Activated CD4-positive, alpha-beta T cell treated with anti-CD3 and anti-CD28 coated beads for 36 hours (primary cell): ENCODE measurements at regions not wholly inside any gene's neighbourhood (a gene's known extent, or its start where the extent isn't known, plus 50 kb on each side); places are given as distances from the start of the nearest gene placed in this dataset.

Experiments used
- ATAC-seq: fragments of 200-7000 bp; cut with Tn5 transposase; one replicate; pipeline ENCODE4 v1.10.0; 2021; ENCODE audit warnings: mild to moderate bottlenecking, moderate library complexity
- CTCF ChIA-PET: fragments of 350-600 bp; sonication (Branson Sonifier 250); formaldehyde crosslinking; loops from one replicate; lab custom pipeline; 2021; ENCODE audit warnings: antibody characterized with exemption; lab: Charles Lee
- POLR2A ChIA-PET: fragments of 350-600 bp; sonication (Branson Sonifier 250); formaldehyde crosslinking; loops from one replicate; lab custom pipeline; 2021; ENCODE audit warnings: antibody characterized with exemption, inconsistent platforms; lab: Charles Lee
- DNase-seq: peaks from one replicate; pipeline ENCODE4 v3.0.0-alpha.2; 2020
- H3K27ac Mint-ChIP-seq: one replicate; pipeline ENCODE4 v1.8.0; 2021; ENCODE audit warnings: mixed read lengths
- H3K27me3 Mint-ChIP-seq: one replicate; pipeline ENCODE4 v1.8.0; 2021; ENCODE audit warnings: mixed read lengths
- H3K36me3 Mint-ChIP-seq: one replicate; pipeline ENCODE4 v1.8.0; 2021; ENCODE audit warnings: low read depth, mixed read lengths
- H3K4me1 Mint-ChIP-seq: one replicate; pipeline ENCODE4 v1.8.0; 2021; ENCODE audit warnings: mixed read lengths
- H3K4me3 Mint-ChIP-seq: one replicate; pipeline ENCODE4 v1.8.0; 2021; ENCODE audit warnings: mild to moderate bottlenecking, moderate library complexity, mixed read lengths
- H3K9me3 Mint-ChIP-seq: one replicate; pipeline ENCODE4 v1.8.0; 2021; ENCODE audit warnings: low read depth, mixed read lengths
- intact Hi-C, 2 experiments: fragments of 100-400 bp; cut with DNase I in 1 of 2; cut with micrococcal nuclease in 1 of 2; formaldehyde crosslinking; loops; one replicate each; pipeline versions ENCODE4 v1.14.2 to v1.15.1; 2022 to 2024; cut with DNase I, micrococcal nuclease

DNA sequence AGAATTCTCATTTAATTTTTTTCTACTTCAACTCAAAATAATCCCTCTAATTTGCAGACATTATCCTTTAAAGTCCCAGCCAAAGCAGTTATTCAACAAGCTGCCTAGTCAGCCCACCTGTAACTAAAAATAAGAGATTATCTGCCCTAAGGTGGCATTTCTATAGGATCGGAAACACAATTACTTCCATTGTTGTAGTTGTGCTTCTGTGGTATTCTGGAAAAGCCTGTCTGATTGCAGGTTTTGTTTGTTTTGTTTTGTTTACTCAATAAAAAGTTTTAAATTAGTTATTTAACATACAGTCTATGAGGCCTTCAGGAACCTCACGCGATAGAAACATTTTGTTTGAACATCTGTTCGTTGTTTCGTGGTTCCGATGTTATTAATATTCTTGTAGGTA lies 101.0 kb downstream of the ZIC5 start:
- no peaks in the 10 kb centered on the region for H3K9me3 Mint-ChIP-seq
- H3K27ac Mint-ChIP-seq, result no peak overlapping the region
- no peak overlapping the region for H3K4me3 Mint-ChIP-seq
- ATAC-seq (no peak), DNase-seq (no peak)
- no peaks in the 10 kb centered on the region for H3K36me3 Mint-ChIP-seq
- intact Hi-C loops, result no loop called here
- ChIA-PET POLR2A (no interaction called here), CTCF (no interaction called here)
- no peaks in the 10 kb centered on the region for H3K4me1 Mint-ChIP-seq
- no peaks in the 10 kb centered on the region for H3K27me3 Mint-ChIP-seq

DNA sequence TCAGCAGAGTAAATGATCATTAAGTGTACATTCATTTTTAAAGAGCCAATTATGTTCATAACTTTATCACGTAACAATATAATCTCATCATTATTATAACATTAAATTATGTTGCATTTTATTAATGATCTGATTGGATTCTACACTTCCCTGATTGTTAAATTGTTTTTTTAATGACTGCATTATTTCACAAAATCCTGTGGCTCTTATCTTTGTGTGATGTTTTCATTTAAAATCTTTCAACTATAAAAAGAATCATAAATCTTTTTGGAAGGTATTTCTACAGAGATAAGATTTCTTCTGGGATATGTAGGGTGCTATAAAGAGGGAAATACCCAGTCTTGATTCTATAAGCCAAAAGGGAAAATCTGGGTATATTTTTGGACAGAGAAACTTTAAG lies 101.7 kb downstream of the ZIC5 start:
- no peak for ATAC-seq
- no peaks in the 10 kb centered on the region for H3K27me3 Mint-ChIP-seq
- ChIA-PET CTCF (no interaction called here), POLR2A (no interaction called here)
- no peak for DNase-seq
- H3K36me3 Mint-ChIP-seq, result peaks cover 1% of the 10 kb centered on the region
- H3K9me3 Mint-ChIP-seq, result no peaks in the 10 kb centered on the region
- H3K4me1 Mint-ChIP-seq, result no peaks in the 10 kb centered on the region
- H3K4me3 Mint-ChIP-seq, result no peak overlapping the region
- H3K27ac Mint-ChIP-seq, result no peak overlapping the region
- intact Hi-C loops, result no loop called here

DNA sequence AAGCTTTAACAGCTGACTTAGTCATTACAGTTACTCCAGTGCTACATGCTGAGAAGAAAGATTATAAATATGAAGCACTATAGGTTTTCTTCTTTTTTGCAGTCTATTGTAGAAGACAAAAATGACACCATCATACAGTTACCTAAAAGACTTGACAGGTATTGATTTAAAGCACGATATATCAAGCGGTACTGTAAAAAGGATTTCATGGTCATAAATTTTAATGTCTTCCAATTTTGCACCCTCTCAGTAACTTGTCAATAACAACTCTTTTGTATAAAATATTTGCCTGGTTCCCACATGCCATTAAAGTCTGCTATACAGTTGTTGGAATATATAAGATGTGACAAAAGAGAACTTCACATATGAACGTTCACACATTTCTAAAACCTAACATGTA lies 102.8 kb downstream of the ZIC5 start:
- no peak for DNase-seq
- CTCF ChIA-PET, result interaction anchor here (0.7 to 1.1 kb wide), 3 partner anchors 177 to 314 kb away, joined by 3 to 5 read pairs (median 3); no protein-coding TSS in a partner anchor

DNA sequence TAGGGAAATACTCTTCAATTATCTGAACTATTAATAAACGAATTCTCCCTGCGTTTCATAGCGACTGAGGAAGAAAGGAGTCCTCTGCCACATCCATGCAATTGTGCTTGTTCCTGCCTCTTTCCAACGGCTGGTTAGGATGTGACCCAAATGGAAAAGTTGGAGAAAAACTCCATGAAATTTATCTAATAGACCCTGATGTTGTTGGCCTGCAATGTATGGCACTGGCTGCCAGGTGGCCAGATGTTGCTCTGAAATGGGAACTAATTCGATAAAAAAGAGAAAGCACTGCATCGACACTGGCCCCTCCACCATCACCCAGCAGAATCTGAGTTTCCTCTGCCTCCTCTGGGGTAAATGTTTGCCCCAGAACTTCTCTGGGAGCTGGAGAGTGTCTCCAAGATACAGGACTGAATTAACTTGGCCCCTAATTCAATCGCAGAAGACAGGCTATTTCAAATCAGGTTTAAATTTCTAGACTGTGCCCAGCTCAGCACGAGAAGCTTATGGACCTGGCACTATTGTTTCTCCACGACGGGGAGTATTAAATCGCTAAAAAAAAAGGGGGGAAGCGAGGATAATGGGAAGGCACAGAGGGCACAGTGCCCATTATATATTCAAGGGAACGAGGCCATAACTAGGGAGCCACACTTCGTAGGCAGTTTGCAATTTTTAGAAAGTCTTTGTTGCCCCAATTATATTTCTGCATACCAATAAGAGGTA lies 103.9 kb downstream of the ZIC5 start:
- intact Hi-C loops, result no loop called here
- Mint-ChIP-seq H3K9me3 (no peaks in the 10 kb centered on the region), H3K4me3 (no peak overlapping the region), H3K36me3 (peaks cover 4% of the 10 kb centered on the region), H3K27me3 (no peaks in the 10 kb centered on the region), H3K4me1 (no peaks in the 10 kb centered on the region), H3K27ac (no peak overlapping the region)
- ATAC-seq (no peak), DNase-seq (no peak)
- ChIA-PET POLR2A (no interaction called here), CTCF (interaction anchor here (0.5 to 0.7 kb wide), 2 partner anchors 295 to 313 kb away, joined by 3 to 5 read pairs; no protein-coding TSS in a partner anchor)

More for the DNA sequence above, 102.8 kb downstream of the ZIC5 start:
- no peaks in the 10 kb centered on the region for H3K27me3 Mint-ChIP-seq
- no peak overlapping the region for H3K27ac Mint-ChIP-seq
- H3K36me3 Mint-ChIP-seq, result peaks cover 4% of the 10 kb centered on the region
- no peaks in the 10 kb centered on the region for H3K9me3 Mint-ChIP-seq
- POLR2A ChIA-PET, result no interaction called here
- no peaks in the 10 kb centered on the region for H3K4me1 Mint-ChIP-seq
- no peak for ATAC-seq
- intact Hi-C loops, result no loop called here
- H3K4me3 Mint-ChIP-seq, result no peak overlapping the region

DNA sequence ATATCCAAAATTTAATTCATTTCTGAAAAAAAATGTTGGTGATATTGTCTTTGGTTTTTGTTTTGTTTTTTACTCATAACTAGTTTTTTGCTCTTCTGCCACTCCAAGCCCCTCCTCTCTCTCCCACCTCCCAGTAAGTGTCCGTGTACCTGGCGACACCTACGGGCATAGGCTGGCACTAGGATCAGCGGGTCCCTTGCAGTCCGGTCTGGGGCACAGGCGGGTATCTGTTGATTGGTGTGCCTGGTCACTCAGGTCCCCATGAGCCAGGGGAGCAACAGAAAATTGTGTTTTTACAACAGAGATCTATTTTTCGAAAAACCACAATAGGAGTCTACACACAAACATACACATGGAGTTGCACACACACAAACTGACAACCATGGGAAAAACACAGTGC lies 104.8 kb downstream of the ZIC5 start:
- Mint-ChIP-seq H3K9me3 (no peaks in the 10 kb centered on the region), H3K36me3 (peaks cover 6% of the 10 kb centered on the region), H3K27me3 (peaks cover 4% of the 10 kb centered on the region), H3K4me3 (no peak overlapping the region), H3K4me1 (no peaks in the 10 kb centered on the region), H3K27ac (no peak overlapping the region)
- DNase-seq (no peak), ATAC-seq (no peak)
- intact Hi-C loops, result no loop called here
- POLR2A ChIA-PET, result no interaction called here
- CTCF ChIA-PET, result no interaction called here

DNA sequence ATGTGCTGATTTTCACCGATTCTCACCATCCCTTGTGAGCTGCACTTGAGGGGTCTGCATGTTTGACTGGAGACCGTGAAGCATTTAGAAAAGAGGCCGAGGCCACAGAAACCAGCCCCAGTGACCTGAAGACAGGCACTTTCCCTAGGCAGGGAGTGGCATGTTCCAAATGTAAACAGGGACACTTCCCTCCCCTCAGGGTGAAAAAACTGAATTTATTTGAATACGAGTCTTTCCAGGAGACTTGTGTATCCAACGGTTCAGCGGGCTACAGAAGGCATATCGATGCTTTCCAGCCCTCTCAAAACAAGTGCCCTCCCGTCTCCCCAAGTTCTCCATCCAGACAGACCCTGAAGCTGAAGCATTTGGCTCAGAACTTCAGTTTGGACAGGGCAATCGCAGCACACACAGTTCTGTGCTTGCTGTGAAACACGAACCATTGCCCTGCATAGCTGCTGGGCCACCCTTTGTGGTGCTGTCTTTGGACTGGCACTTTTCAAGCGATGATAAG lies 106.1 kb downstream of the ZIC5 start:
- H3K9me3 Mint-ChIP-seq, result no peaks in the 10 kb centered on the region
- intact Hi-C loops, result no loop called here
- peaks cover 6% of the 10 kb centered on the region for H3K36me3 Mint-ChIP-seq
- no peak overlapping the region for H3K4me3 Mint-ChIP-seq
- no peaks in the 10 kb centered on the region for H3K4me1 Mint-ChIP-seq
- H3K27ac Mint-ChIP-seq, result no peak overlapping the region
- ChIA-PET POLR2A (no interaction called here), CTCF (no interaction called here)
- ATAC-seq, result no peak
- no peak for DNase-seq
- peaks cover 4% of the 10 kb centered on the region for H3K27me3 Mint-ChIP-seq

DNA sequence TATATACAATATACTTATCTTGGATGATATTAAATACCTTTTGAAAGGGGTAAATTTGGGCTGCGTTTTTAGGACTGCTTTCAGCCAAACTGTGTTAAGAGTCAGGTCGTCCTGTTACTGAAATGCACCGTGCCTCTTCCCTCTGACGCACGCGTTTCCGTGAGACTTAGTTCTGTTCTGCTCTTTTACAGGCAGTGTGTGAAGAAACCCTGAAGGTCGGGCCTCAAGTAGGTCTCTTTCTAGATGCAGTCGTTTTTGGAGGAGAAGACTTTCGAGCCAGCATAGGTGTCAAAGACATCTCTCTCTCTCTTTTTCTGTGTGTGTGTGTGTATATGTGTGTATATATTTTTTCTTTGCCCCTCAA lies 107.0 kb downstream of the ZIC5 start:
- ChIA-PET POLR2A (no interaction called here), CTCF (no interaction called here)
- Mint-ChIP-seq H3K9me3 (no peaks in the 10 kb centered on the region), H3K27ac (no peak overlapping the region), H3K27me3 (peaks cover 4% of the 10 kb centered on the region), H3K4me3 (no peak overlapping the region), H3K36me3 (peaks cover 7% of the 10 kb centered on the region), H3K4me1 (peaks cover 4% of the 10 kb centered on the region)
- ATAC-seq (no peak), DNase-seq (no peak)
- intact Hi-C loops, result loop anchor here in 1 of 2 experiments (5.0 kb wide), 1 partner anchor 207 kb away; no protein-coding TSS in a partner anchor

DNA sequence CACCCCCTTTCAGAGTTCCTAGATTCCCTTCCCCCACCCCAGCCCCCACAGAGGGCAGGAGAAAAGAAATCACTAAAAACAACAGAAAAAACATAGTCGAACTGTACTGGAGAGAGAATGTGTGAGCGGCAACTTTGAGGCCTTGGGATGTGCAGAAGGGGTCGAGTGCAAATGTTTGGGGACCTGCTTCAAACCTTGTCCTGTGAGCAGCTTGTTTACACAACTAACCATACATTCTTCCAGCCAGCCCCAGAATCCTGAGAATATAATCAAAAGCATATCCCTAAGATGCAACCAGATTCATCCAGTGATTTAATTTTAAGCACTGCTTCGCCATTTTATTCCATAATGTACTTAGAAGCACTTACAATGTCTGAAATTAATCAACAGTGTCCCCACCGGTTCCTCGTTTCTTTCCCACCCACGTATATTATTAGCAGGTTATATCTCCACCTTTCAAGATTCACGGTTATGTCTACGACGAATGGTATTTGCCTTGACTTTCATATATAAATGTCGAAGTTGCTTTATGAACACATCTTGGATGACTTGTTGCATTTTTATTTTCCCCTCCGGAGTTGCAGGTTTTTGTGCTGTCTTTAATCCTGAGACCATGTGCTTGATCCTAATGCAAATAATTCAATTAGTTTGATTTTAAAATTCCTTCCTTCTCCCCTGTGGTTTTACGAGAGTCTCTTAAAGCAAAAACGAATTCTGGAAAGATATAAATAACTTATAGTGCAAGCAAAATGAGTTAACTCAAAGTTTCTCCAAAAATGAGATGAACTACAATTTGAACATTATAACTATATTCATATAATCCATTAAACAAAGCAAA lies 107.6 kb downstream of the ZIC5 start:
- Mint-ChIP-seq H3K4me3 (no peak overlapping the region), H3K36me3 (peaks cover 8% of the 10 kb centered on the region), H3K27me3 (peaks cover 4% of the 10 kb centered on the region), H3K27ac (no peak overlapping the region), H3K4me1 (peaks cover 9% of the 10 kb centered on the region), H3K9me3 (no peaks in the 10 kb centered on the region)
- DNase-seq, result no peak
- POLR2A ChIA-PET, result no interaction called here
- intact Hi-C loops, result loop anchor here in 1 of 2 experiments (5.0 kb wide), 1 partner anchor 207 kb away; no protein-coding TSS in a partner anchor
- ATAC-seq, result no peak
- CTCF ChIA-PET, result no interaction called here

DNA sequence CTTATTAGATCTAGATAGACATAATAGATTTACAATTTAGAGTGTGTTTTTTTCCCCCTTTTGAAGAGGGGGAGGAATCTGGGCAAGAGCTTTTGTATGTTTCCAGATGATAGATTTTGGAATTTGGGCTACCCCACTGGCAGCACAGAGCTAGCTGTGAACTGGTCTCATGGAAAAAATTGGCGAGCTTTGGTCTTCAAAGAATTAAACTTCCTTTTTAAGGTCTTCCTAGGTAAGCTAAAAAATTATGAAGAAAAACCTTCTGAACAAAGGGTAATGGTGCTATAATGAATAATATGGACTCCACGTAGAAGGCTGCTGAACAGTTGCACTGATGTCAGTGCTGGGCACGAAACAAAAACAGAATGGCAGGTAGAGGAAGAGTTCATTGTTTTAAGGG lies 109.3 kb downstream of the ZIC5 start:
- no peaks in the 10 kb centered on the region for H3K9me3 Mint-ChIP-seq
- ATAC-seq (no peak), DNase-seq (no peak)
- intact Hi-C loops, result loop anchor here in 1 of 2 experiments (5.0 kb wide), 1 partner anchor 205 kb away; no protein-coding TSS in a partner anchor
- POLR2A ChIA-PET, result no interaction called here
- no peak overlapping the region for H3K4me3 Mint-ChIP-seq
- H3K36me3 Mint-ChIP-seq, result peaks cover 8% of the 10 kb centered on the region
- CTCF ChIA-PET, result interaction anchor here (0.8 kb wide), 1 partner anchor 392 kb away, joined by 3 read pairs; no protein-coding TSS in a partner anchor
- no peak overlapping the region for H3K27ac Mint-ChIP-seq
- H3K4me1 Mint-ChIP-seq, result peaks cover 9% of the 10 kb centered on the region
- H3K27me3 Mint-ChIP-seq, result peaks cover 14% of the 10 kb centered on the region

DNA sequence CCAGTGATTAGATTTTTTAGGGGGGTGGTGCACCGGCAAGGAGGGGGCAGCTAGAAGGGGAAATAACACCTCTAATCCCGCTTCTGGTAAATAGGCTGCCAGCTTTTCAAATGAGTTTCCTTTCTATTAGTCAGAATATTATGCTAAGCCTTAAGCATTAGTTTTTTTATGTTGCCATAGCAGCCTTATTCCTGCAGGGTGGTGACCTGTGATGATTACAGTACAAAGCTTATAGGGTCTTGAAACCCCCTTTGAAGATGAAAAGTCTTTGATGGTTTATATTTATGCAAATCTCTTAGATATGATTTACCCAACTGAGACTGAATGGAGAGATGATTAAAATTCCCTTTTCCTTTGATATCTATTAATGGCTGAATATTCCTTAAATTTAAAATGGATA lies 109.8 kb downstream of the ZIC5 start:
- no peaks in the 10 kb centered on the region for H3K9me3 Mint-ChIP-seq

DNA sequence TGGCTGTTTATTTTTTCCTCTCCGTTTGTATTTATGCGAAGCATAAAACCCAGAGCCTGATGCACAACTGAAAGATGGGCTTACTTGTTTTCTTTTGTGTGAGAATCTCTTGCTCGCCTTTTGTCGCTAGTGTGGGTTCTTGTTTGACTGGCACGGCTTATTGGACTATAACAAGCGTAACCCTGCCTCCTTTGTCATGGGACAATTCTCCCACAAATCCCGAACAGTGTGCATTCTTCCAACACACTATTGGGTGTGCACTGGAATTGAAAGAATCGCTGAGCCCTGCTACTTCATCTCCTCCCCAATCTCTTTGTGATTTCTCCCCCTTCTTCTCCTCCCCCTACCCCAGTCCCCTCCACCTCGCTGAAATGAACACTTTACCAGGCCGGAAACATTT lies 110.8 kb downstream of the ZIC5 start:
- Mint-ChIP-seq H3K9me3 (no peaks in the 10 kb centered on the region), H3K4me1 (peaks cover 9% of the 10 kb centered on the region), H3K36me3 (peaks cover 8% of the 10 kb centered on the region), H3K27ac (no peak overlapping the region), H3K4me3 (no peak overlapping the region), H3K27me3 (peaks cover 14% of the 10 kb centered on the region)
- ChIA-PET POLR2A (no interaction called here), CTCF (no interaction called here)
- ATAC-seq, result no peak
- intact Hi-C loops, result loop anchor here in 1 of 2 experiments (5.0 kb wide), 1 partner anchor 203 kb away; no protein-coding TSS in a partner anchor
- no peak for DNase-seq

More for the DNA sequence above, 109.8 kb downstream of the ZIC5 start:
- CTCF ChIA-PET, result interaction anchor here (0.6 to 0.8 kb wide), 2 partner anchors 391 to 684 kb away, joined by 3 read pairs; no protein-coding TSS in a partner anchor
- Mint-ChIP-seq H3K27ac (no peak overlapping the region), H3K4me3 (no peak overlapping the region), H3K36me3 (peaks cover 8% of the 10 kb centered on the region), H3K27me3 (peaks cover 14% of the 10 kb centered on the region), H3K4me1 (peaks cover 9% of the 10 kb centered on the region)
- ATAC-seq (no peak), DNase-seq (no peak)
- POLR2A ChIA-PET, result no interaction called here
- intact Hi-C loops, result loop anchor here in 1 of 2 experiments (5.0 kb wide), 1 partner anchor 204 kb away; no protein-coding TSS in a partner anchor
